Stimulated activated CD8-positive, alpha-beta memory T cell treated with anti-CD3 and anti-CD28 coated beads, Interleukin-2, amount 100 ng/mL, for 48 hours (primary cell): ENCODE measurements at regions not wholly inside any gene's neighbourhood (a gene's known extent, or its start where the extent isn't known, plus 50 kb on each side); places are given as distances from the start of the nearest gene placed in this dataset.
"Not testable (repeated sequence)": the region's sequence is repeated elsewhere in the genome, so short reads cannot be mapped to it uniquely, and the experiment has no call there.

Experiments used
- DNase-seq, 2 donors: peaks; one replicate each; pipeline ENCODE4 v3.0.0-alpha.2; 2020; ENCODE audit warnings: low read depth in 2 of 2

DNA sequence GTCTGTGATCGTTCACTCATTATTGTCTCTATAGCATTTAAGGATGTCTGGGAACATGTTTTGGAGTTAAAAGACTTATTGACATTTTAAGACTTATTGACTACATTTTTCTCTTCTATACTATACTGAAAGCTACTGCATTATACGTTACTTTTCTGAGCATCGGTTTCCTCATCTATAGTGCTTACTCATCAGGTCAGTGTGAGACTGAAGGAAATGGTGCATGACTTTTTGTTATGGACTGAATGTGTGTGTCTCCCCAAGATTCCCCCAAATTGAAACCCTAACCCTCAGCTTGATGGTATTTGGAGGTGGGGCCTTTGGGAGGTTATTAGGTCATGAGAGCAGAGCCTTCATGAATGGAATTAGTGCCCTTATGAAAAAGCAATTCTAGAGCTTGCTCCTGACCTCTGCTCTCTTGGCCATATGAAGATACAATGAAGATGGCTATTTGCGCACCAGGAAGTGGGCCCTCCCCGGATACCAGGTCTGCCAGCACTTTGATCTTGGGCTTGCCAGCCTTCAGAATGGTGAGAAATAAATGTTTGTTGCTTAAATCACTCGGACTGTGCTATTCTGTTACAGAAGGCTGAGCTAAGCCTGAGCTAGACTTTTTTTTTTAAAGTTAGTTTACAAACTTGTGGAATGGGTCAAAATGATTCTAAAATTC lies 243.7 kb upstream of the RREB1 start:
- no peak for DNase-seq

DNA sequence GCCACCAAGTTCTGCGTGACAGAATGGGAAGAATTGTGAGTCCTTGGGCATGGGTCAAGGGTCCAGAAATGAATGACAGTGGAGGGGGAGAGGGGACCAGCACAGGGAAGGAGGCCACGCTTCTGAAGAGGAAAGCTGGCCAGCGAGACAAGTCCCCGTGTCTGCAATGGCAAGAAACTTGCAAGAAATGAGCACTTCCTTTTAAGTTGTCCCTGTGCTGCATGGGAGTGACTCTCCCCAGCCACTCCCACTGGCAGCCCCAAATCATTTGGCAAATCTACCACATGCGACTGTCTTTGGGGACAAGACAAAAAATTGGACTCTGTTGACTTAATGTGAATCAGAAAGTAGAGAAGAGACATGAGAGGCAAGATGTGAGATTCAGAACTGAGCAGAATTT lies 242.2 kb upstream of the RREB1 start:
- no peak for DNase-seq

DNA sequence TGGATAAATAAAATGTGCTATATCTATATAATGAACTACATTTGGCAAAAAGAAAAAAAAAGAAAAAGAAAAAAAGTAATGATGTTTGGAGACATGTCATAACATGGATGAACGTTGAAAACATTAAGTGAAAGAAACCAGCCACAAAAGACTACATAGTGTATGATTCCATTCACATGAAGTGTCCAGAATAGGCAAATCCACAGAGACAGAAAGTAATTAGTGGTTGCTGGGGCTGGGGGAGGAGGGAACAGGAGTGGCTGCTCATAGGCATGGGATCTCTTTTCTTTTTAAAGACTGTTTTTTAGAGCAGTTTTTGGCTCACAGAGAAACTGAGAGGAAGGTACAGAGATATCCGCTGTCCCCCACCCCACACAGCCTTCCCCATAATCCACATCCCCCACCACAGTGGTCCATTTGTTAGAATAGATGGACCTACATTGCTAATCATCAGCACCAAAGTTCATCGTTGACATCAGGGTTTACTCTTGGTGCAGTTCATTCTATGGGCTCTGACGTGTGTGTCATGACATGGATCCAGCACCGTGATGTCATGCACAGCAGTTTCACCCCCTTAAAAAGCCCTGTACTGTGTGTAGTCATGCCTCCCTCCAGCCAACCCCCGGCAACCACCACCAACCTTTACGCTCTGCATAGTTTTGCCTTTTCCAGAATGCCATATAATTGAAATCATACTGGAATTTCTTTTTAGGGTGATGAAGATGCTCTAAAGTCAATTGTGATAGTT lies 240.9 kb upstream of the RREB1 start:
- DNase-seq = no peak

DNA sequence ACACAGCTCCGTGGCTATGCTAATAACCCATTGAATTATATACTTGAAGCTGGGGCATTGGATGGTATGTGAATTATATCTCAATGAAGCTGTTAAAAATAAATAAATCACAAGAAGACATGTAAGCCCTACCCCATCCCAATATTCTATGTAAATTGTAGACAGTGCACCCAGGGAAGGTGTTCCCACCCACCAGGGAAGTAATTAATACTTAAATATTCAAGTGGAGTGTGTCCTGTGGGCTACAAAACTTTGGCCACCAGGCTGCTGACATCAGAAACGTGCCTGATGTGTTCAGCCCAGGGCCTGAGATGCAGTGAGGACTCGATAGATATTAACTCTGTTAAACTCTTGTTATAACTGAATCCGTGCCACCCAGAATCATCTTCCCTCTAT lies 240.4 kb upstream of the RREB1 start:
- DNase-seq = no peak

DNA sequence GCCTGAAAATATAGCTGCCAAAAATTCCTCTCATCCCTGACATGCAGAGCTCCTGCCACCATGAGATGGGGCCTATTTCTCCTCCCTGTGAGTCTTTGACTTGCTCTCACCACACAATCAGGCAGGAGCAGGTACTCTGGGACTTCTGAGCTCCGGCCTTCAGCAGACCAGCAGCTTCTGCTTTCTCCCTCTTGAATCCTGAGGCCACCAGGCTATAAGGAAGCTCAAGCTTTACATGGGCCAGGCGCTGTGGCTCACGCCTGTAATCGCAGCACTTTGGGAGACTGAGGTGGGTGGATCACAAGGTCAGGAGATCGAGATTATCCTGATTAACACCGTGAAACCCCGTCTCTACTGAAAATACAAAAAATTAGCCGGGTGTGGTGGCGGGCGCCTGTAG lies 238.7 kb upstream of the RREB1 start:
- DNase-seq = no peak

DNA sequence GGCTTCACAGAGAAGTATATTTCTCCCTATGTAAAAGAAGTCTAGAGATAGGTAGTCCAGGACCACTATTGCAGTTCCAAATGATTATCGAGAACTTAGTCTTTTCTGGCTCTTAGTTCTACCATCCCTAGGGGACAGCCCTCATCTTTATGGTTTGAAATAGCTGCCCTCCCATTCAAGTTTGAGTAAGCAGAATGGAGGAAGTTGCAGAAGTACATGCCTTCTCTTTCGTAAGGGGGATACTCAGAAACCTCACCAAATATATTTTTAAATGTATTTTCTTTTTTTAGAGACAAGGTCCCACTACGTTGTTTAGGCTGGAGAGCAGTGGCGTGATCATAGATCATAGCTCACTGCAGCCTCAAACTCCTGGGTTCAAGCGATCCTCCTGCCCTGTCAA lies 236.8 kb upstream of the RREB1 start:
- DNase-seq = no peak

DNA sequence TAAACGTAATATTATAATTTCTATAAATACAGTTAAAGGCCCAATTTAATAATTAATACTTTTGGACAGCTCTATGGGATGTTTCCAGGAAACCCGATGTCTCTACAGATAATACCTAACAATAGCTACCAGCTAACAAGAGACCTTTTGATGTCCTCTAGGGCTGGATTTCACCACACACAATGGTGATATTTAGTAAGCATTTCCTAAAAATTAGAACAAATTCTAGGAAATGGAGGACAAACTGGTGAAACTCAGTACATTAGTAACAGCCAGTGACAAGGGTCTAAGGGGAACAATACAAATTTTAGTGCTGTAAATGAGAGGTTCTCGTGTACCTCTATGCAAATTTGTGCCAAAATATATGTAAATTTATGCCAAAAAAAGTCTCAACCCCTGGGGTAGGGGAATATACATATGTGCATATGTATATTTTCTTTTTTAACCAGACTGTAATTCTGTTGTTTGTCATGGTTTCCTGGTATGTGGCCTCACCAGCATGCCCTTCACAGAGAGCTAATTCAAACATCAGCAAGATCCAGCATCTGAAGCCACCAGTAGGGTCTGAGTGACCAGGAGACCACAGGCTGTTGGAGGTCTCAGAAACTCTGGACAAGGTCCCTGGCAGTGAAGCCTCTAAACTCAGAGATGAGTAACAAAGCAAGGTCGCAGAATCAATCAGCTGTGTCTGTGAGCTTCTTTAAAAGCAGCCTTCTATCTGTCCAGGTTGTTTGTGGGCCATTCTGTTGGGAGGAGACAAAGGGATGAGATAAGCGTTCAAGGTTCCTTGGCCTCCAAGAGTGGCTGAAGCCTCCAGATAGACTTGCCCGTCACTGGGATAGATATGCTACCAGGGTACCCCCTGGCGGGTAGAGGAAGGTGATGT lies 235.1 kb upstream of the RREB1 start:
- DNase-seq = no peak

DNA sequence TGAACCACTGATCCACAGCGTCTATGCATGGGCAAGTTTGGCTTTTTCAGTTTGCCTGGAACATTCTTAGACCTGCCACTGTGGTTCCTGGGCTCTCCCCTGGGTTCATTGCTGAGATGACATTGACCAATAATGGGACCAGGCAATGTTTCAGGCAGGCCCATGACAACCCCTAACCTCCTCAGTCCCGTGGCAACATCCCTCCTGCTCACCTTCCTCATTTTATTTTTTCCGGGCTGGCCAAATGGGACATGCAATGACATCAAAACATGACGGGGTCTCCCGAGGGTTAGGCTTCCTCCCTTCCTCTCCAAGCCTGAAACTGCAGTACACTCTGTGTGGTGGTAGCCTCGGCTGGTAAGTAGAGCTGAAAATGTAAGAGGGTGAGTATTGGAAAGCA lies 234.0 kb upstream of the RREB1 start:
- DNase-seq = no peak

DNA sequence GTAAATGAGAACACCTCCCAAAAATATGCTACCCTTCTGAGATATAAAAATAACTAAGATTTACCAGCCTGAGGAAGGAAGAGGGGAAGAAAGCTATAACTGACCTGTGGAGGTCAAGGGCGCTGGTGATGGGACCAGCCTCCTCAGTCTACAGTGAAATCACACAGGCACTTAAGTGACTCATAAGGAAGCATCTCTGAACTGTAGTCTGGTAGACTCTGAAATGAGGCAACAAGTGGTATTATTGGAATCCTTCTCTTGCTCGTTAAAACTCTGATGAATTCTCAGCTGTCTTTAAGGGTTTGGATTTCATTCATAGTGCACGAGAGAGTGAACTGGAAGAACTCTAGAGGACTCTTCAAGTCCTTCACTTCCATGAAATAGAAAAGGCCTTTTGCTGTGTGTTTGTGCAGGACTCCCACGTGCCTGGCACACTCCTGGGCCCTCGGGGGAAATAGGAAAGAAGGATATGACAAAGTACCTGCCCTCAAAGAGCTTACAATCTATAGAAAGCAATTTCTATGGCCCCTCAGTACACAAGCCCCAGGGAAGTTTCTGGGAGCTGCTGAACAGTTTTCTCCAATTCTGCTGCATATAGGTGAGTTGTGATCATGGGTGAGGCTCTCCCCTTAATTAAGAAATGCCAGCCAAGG lies 231.8 kb upstream of the RREB1 start:
- no peak for DNase-seq

DNA sequence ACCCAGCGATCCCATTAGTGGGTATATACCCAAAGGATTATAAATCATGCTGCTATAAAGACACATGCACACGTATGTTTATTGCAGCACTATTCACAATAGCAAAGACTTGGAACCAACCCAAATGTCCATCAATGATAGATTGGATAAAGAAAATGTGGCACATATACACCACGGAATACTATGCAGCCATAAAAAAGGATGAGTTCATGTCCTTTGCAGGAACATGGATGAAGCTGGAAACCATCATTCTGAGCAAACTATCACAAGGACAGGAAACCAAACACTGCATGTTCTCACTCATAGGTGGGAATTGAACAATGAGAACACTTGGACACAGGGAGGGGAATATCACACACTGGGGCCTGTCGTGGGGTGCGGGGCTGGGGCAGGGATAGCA lies 230.0 kb upstream of the RREB1 start:
- not testable (repeated sequence) for DNase-seq

DNA sequence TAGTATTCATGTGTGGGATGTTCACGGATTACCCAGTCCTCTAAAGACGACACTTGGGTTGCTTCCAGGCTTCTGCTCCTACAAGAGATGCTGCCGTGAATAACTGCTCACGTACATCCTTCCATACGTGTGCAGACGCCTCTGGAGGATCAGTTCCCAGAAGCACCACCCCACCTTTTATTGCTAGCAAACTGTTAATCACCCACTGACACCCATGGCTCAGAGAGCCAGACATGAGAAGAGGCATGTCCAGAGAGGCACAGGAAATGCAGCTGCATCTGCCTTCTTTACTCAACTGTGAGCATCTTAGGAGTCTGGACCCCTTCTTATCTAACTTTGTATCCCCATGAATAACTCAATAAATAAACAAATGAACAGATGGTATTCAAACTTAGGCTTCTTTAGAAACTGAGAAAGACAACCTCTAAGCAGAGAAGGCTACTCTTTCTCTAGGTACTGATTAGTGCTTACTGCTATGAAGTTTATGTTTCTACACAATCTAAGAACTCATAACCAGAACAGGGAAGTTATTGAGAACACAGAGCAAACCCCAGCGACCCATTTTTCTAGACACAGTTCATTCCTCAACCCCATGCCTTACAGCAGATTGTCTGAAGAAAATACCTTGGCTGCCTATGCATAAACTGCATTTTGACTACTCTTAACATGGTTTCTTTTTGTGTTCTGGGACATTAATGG lies 228.7 kb upstream of the RREB1 start:
- no peak for DNase-seq

DNA sequence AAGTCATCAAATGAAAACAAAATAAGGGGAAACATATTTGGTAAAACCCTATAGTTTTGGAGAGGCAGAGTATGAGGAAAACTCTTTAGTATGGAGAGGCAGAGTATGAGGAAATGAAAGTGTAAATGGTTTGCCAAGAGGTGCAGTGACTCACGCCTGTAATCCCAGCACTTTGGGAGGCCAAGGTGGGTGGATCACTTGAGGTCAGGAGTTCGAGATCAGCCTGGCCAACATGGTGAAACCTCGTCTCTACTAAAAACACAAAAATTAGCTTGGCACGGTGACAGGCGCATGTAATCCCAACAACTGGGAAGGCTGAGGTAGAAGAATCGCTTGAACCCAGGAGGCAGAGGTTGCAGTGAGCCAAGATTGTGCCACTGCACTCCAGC lies 228.2 kb upstream of the RREB1 start:
- DNase-seq = not testable (repeated sequence)

DNA sequence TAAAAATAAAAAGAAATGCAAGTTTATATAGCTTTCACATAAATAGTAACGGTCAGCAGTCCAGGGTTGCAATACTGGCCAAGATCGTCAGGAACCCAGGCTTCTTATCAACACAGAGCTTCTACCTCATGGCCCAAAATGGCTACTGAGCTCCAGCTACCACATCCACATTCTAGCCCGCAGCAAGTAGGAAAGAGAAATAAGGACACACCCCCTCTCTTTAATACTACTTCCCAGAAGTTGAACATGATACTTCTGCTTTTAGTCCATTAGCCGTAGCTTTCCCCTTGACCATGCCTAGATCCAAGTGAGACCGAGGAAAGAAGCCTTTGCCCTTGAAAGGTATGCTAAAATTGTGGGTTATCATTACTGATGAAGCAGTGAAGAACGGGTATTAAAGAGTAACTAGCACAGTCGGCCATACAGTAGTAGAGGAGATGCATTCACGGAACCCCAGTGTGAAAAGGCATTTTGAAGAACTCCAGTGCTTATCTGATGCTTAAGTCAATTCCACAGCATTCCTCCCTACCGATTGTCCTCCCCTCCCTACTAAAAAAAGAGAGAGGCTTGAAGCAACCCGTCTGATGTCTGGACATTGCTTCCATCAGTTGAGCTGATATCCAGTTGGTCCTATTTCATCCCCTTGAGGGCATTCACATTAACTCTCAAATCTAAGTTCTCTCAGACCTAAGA lies 226.9 kb upstream of the RREB1 start:
- no peak for DNase-seq

DNA sequence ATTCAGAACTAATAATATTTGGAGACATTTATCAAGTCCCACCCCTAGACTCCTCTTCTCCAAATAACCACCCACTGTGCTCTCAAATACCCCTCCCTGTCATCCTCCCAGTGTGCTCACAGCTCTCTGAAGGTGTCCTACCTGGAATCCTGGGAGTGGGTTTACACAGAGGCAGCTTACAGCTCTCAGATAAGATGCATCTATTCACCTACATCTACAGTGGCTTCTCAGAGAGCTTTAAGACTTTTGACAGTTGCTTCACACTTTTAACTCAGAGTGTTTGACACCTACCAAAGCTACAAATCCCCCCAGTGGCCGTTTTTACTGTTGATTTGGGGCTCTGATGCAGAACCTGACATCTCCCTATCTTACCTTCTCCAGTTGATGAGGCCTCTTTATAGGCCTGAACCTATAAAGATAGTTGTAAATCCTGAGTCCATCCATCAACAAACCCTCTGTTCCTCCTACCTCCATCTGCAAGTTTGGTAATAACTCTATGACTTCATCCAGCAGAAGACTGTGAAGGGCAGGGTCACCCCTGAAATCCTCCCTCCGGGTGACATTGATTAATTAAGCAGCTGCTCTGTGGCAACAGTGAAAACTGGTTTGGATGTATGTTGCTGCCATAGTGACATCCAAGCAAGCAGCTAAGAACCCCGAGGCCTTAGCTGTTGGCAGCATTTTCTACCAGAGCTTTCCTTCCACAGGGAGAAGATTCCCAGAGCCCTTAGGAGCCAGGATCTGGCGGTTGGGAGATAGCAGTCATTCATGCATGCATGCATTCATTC lies 226.1 kb upstream of the RREB1 start:
- no peak for DNase-seq

DNA sequence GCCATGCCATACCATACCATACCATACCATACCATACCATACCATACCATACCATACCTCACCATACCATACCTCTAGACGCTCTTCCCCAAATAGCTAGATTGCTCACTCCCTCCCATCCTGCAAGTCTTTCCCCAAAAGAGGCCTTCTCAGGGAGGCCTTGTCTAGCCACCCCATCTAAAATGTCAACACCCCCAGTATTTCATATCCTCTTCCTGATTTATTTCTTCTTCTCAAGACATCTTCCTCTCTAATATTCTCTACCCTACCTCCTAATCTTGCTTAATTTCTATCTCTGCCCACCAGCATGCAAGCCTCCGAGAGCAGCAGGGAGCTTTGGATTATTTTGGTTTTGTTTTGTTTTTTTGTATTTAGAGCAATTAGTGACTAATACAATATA lies 225.2 kb upstream of the RREB1 start:
- no peak for DNase-seq

DNA sequence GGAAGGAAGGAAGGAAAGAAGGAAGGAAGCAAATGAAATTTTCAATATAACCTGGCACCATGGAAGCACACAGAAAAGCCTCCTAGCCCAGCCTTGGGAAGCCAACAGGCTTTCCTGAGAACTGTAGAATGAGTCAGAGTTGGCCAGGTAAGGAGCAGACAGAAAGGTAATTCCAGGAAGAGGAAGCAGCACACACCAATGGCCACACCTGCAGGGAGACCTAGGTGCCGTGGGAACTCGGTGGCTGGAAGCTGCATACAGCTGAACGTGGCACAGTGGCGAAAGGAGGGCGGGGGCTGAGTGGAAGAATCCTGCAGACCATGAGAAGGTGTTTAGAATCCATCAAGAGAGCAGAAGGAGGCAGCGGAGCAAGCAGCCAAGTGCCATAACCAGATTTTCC lies 224.8 kb upstream of the RREB1 start:
- DNase-seq = no peak

DNA sequence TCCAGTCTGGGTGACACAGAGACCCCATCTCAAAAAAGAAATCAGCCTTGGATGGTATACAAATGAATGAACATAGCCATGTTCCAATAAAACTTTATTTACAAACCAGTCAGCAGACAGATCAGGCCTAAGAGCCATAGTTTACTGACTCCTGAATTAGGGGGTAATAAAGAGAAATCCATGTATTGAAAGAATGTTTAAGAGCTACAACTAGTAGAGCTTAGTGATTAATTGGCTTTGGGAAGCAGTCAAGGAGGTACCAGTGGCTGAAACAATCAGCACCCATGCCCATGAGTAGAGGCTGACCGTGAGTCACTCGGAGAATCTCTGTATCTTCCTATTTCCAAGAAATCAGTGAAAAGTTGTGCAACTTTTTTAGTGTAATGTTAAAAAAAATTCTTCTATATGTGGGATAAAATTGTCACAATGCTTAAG lies 223.6 kb upstream of the RREB1 start:
- no peak for DNase-seq

DNA sequence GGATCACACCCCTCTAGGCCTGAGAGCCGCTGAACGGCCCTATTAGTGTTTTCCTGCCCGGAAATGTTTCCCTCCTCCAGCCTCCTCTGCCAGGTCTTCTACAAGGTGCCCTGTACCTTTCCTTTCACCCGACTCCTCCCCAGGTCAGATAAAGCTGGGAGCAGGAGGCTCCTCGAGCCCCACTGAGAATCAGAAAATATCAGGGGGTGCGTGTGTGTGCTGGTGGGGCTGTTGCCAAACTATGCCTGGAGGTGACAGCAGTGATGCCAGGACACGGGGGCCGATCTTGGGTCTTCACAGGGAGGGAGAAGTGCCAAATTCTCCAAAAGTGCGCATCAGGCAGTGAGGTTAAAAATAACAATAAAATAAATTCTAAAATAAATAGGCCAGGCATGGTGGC lies 222.8 kb upstream of the RREB1 start:
- DNase-seq = no peak

DNA sequence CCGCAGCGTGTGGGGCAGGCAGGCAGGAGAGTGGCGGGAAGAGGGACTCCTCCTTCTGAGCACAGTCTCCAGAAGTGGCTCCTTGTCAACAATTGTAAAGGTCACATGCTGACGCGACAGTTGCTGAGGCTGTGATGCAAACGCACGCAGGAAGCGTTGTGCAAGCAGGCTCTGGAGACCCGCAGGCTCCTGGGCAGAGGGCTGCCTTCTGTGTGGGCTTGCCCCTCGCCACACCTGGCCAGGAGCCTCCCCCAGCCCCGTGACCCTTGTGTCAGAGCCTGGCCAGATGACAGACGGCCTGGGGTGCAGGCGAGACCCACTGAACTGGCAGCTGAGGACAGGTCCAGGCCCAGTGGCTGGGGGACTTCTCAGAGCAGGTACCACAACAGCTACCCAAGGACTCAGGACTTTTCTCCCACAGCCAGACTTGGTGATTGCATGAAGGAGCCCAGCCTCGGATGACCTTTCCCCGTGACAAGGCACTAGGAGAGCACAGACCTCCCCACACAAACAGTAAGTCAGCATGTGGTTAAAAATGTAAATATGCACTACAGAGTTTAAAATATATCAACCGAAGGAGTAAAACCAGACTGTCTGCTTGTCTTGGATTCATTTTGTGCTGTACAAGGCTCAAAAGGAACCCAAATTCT lies 222.1 kb upstream of the RREB1 start:
- DNase-seq = no peak
